CD8-positive, alpha-beta memory T cell (primary cell): ENCODE measurements at regions not wholly inside any gene's neighbourhood (a gene's known extent, or its start where the extent isn't known, plus 50 kb on each side); places are given as distances from the start of the nearest gene placed in this dataset.

ENCODE experiments used
- CTCF ChIA-PET: fragments of 350-600 bp; sonication (Branson Sonifier 250); formaldehyde crosslinking; loops from one replicate; lab custom pipeline; 2021; ENCODE audit warnings: antibody characterized with exemption; lab: Charles Lee
- POLR2A ChIA-PET: fragments of 350-600 bp; sonication (Branson Sonifier 250); formaldehyde crosslinking; loops from one replicate; lab custom pipeline; 2021; ENCODE audit warnings: antibody characterized with exemption; lab: Charles Lee
- DNase-seq, 5 donors: peaks; one replicate each; pipeline versions ENCODE4 v3.0.0 to v3.0.0-alpha.2; 2020 to 2022; ENCODE audit warnings: mixed read lengths in 1 of 5
- H3K27ac ChIP-seq: one replicate; pipeline ENCODE4 v1.7.0; 2013; ENCODE audit warnings: low read depth, mild to moderate bottlenecking, low read length, moderate library complexity
- H3K27me3 ChIP-seq: 2 replicates; pipeline ENCODE4 v1.7.0; 2013; ENCODE audit warnings: low read length, mild to moderate bottlenecking; ENCODE audit not compliant: insufficient read depth, poor library complexity, severe bottlenecking
- H3K36me3 ChIP-seq: 2 replicates; pipeline ENCODE4 v1.7.0; 2013; ENCODE audit warnings: mild to moderate bottlenecking, low read length, moderate library complexity; ENCODE audit not compliant: insufficient read depth
- H3K4me1 ChIP-seq: 2 replicates; pipeline ENCODE4 v1.7.0; 2013; ENCODE audit warnings: mild to moderate bottlenecking, low read length, moderate library complexity; ENCODE audit not compliant: insufficient read depth
- H3K4me3 ChIP-seq: 2 replicates; pipeline ENCODE4 v1.7.0; 2013; ENCODE audit warnings: mild to moderate bottlenecking, low read length
- H3K9me3 ChIP-seq: 2 replicates; pipeline ENCODE4 v1.7.0; 2013; ENCODE audit warnings: mild to moderate bottlenecking, low read length
- H3K27ac Mint-ChIP-seq, 8 donors: one replicate each; pipeline ENCODE4 v1.8.0; 2020 to 2021; ENCODE audit warnings: mixed read lengths in 8 of 8, mild to moderate bottlenecking in 6 of 8, inconsistent platforms in 3 of 8, moderate library complexity in 3 of 8
- H3K27me3 Mint-ChIP-seq, 2 donors: one replicate each; pipeline ENCODE4 v1.8.0; 2020 to 2021; ENCODE audit warnings: mixed read lengths in 2 of 2, mild to moderate bottlenecking in 1 of 2, moderate library complexity in 1 of 2
- H3K36me3 Mint-ChIP-seq, 3 donors: one replicate each; pipeline ENCODE4 v1.8.0; 2020 to 2021; ENCODE audit warnings: mixed read lengths in 3 of 3, inconsistent platforms in 1 of 3, mild to moderate bottlenecking in 1 of 3
- H3K4me1 Mint-ChIP-seq, 3 donors: one replicate each; pipeline ENCODE4 v1.8.0; 2020 to 2021; ENCODE audit warnings: mixed read lengths in 3 of 3, inconsistent platforms in 1 of 3, mild to moderate bottlenecking in 1 of 3
- H3K4me3 Mint-ChIP-seq, 7 donors: one replicate each; pipeline ENCODE4 v1.8.0; 2020 to 2021; ENCODE audit warnings: mixed read lengths in 7 of 7, mild to moderate bottlenecking in 6 of 7, moderate library complexity in 4 of 7, inconsistent platforms in 2 of 7
- H3K9me3 Mint-ChIP-seq, 5 donors: one replicate each; pipeline ENCODE4 v1.8.0; 2020 to 2022; ENCODE audit warnings: mixed read lengths in 5 of 5, mild to moderate bottlenecking in 3 of 5, moderate library complexity in 2 of 5, inconsistent platforms in 1 of 5

GRCh38 chr1:222124602-222125001, 382.7 kb upstream of the DUSP10 start:
- POLR2A ChIA-PET: no interaction called here
- no peak overlapping the region for H3K4me3 Mint-ChIP-seq
- Histone ChIP-seq H3K9me3 (no peaks in the 10 kb centered on the region), H3K27me3 (no peaks in the 10 kb centered on the region), H3K4me3 (no peak overlapping the region), H3K27ac (no peak overlapping the region), H3K4me1 (no peaks in the 10 kb centered on the region), H3K36me3 (no peaks in the 10 kb centered on the region)
- no peaks in the 10 kb centered on the region for H3K36me3 Mint-ChIP-seq
- no peaks in the 10 kb centered on the region for H3K9me3 Mint-ChIP-seq
- DNase-seq: no peak
- no peak overlapping the region for H3K27ac Mint-ChIP-seq
- peaks cover 5 to 10% (median 8%) of the 10 kb centered on the region in 3 donors for H3K4me1 Mint-ChIP-seq
- peaks cover 9 to 12% of the 10 kb centered on the region in 2 donors for H3K27me3 Mint-ChIP-seq
- CTCF ChIA-PET: interaction anchor here (2.0 kb wide), 1 partner anchor 331 kb away, joined by 7 read pairs; no protein-coding TSS in a partner anchor

GRCh38 chr1:222123111-222123510, 381.2 kb upstream of the DUSP10 start:
- Mint-ChIP-seq H3K9me3 (no peaks in the 10 kb centered on the region), H3K4me3 (no peak overlapping the region), H3K27ac (no peak overlapping the region), H3K4me1 (no peaks in the 10 kb centered on the region), H3K27me3 (peaks cover 9 to 19% of the 10 kb centered on the region in 2 donors), H3K36me3 (no peaks in the 10 kb centered on the region)
- Histone ChIP-seq H3K27ac (no peak overlapping the region), H3K36me3 (no peaks in the 10 kb centered on the region), H3K27me3 (no peaks in the 10 kb centered on the region), H3K4me1 (no peaks in the 10 kb centered on the region), H3K4me3 (no peak overlapping the region), H3K9me3 (no peaks in the 10 kb centered on the region)
- CTCF ChIA-PET: interaction anchor here (0.6 to 1.4 kb wide), 2 partner anchors 23 to 31 kb away, joined by 3 read pairs; no protein-coding TSS in a partner anchor
- POLR2A ChIA-PET: no interaction called here
- no peak for DNase-seq

DNA sequence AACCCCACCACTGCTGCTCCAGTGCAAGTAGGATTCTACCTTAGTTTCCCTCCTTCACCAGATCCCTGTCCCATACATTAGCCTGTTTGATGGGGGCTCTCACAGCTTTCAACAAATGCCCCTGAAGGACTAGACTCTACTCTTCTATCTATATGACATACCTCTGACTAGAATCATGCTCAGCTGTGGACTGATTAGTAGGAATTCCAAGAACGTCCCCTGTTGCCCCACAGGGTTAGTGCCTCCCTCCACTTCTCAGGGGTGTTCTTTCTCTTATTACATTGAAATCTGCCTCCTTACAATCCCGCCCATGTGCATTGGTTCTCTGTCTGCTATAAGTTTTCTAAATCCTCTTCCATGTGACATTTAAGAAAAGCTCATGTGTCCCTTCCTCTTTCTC, 375.9 kb upstream of the DUSP10 start:
- Histone ChIP-seq H3K27ac (no peak overlapping the region), H3K27me3 (no peaks in the 10 kb centered on the region), H3K4me1 (no peaks in the 10 kb centered on the region), H3K4me3 (no peak overlapping the region), H3K36me3 (no peaks in the 10 kb centered on the region), H3K9me3 (no peaks in the 10 kb centered on the region)
- Mint-ChIP-seq H3K27me3 (peaks cover 10 to 31% of the 10 kb centered on the region in 2 donors), H3K4me3 (no peak overlapping the region), H3K36me3 (no peaks in the 10 kb centered on the region), H3K9me3 (no peaks in the 10 kb centered on the region), H3K27ac (no peak overlapping the region), H3K4me1 (no peaks in the 10 kb centered on the region)
- ChIA-PET POLR2A (no interaction called here), CTCF (interaction anchor here (1.2 kb wide), 1 partner anchor 337 kb away, joined by 7 read pairs; no protein-coding TSS in a partner anchor)
- DNase-seq: no peak

- Mint-ChIP-seq H3K9me3 (no peaks in the 10 kb centered on the region), H3K27me3 (peaks cover 10 to 23% of the 10 kb centered on the region in 2 donors), H3K36me3 (no peaks in the 10 kb centered on the region), H3K4me3 (no peak overlapping the region), H3K4me1 (no peaks in the 10 kb centered on the region), H3K27ac (no peak overlapping the region)
- Histone ChIP-seq H3K4me3 (no peak overlapping the region), H3K4me1 (no peaks in the 10 kb centered on the region), H3K27me3 (no peaks in the 10 kb centered on the region), H3K27ac (no peak overlapping the region), H3K9me3 (no peaks in the 10 kb centered on the region), H3K36me3 (no peaks in the 10 kb centered on the region)
- ChIA-PET POLR2A (no interaction called here), CTCF (interaction anchor here (1.5 kb wide), 1 partner anchor 9 kb away, joined by 6 read pairs; no protein-coding TSS in a partner anchor)
- DNase-seq: no peak
These were observed 372.8 kb upstream of the DUSP10 start for GRCh38 chr1:222114536-222115156.

DNA sequence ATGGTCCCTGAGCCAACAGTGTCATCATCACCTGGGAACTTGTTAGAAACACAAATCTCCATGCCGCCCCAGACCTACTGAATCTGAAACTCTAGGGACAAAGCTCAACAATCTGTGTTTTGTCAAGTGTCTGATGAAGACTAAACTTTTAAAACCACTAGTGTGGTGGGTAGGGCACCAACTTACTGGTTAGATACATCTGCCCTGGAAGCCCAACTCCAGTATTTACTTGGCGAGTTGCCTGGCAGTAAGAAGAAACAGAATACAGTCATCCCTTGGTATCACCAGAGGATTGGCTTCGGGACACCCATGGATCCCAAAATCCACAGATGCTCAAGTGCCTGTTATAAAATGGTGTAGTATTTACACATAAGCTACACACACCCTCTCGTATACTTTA, 367.9 kb upstream of the DUSP10 start:
- Mint-ChIP-seq H3K9me3 (no peaks in the 10 kb centered on the region), H3K4me1 (no peaks in the 10 kb centered on the region), H3K27me3 (no peaks in the 10 kb centered on the region), H3K36me3 (no peaks in the 10 kb centered on the region), H3K27ac (no peak overlapping the region), H3K4me3 (no peak overlapping the region)
- no peak for DNase-seq
- Histone ChIP-seq H3K4me3 (no peak overlapping the region), H3K27me3 (no peaks in the 10 kb centered on the region), H3K4me1 (no peaks in the 10 kb centered on the region), H3K36me3 (no peaks in the 10 kb centered on the region), H3K27ac (no peak overlapping the region), H3K9me3 (no peaks in the 10 kb centered on the region)
- CTCF ChIA-PET: no interaction called here
- POLR2A ChIA-PET: no interaction called here

GRCh38 chr1:222107975-222108374, 366.1 kb upstream of the DUSP10 start:
- Mint-ChIP-seq H3K9me3 (no peaks in the 10 kb centered on the region), H3K27me3 (peaks cover 0 to 4% of the 10 kb centered on the region in 2 donors), H3K36me3 (no peaks in the 10 kb centered on the region), H3K4me3 (no peak overlapping the region), H3K4me1 (no peaks in the 10 kb centered on the region), H3K27ac (no peak overlapping the region)
- no peak overlapping the region for H3K4me3 ChIP-seq
- CTCF ChIA-PET: interaction anchor here (1.0 to 1.3 kb wide), 2 partner anchors 8 to 347 kb away, joined by 3 to 4 read pairs; no protein-coding TSS in a partner anchor
- no peaks in the 10 kb centered on the region for H3K36me3 ChIP-seq
- POLR2A ChIA-PET: no interaction called here
- no peak overlapping the region for H3K27ac ChIP-seq
- H3K27me3 ChIP-seq: no peaks in the 10 kb centered on the region
- no peak for DNase-seq
- H3K9me3 ChIP-seq: no peaks in the 10 kb centered on the region
- H3K4me1 ChIP-seq: no peaks in the 10 kb centered on the region

GRCh38 chr1:222107267-222107666, 365.4 kb upstream of the DUSP10 start:
- Mint-ChIP-seq H3K27ac (no peak overlapping the region), H3K36me3 (no peaks in the 10 kb centered on the region), H3K4me3 (no peak overlapping the region), H3K4me1 (no peaks in the 10 kb centered on the region), H3K9me3 (no peaks in the 10 kb centered on the region), H3K27me3 (peaks cover under 1 to 4% of the 10 kb centered on the region in 2 donors)
- POLR2A ChIA-PET: no interaction called here
- no peaks in the 10 kb centered on the region for H3K4me1 ChIP-seq
- H3K4me3 ChIP-seq: no peak overlapping the region
- no peak overlapping the region for H3K27ac ChIP-seq
- H3K27me3 ChIP-seq: no peaks in the 10 kb centered on the region
- no peaks in the 10 kb centered on the region for H3K36me3 ChIP-seq
- no peak for DNase-seq
- H3K9me3 ChIP-seq: no peaks in the 10 kb centered on the region
- CTCF ChIA-PET: interaction anchor here (1.3 kb wide), 1 partner anchor 8 kb away, joined by 4 read pairs; no protein-coding TSS in a partner anchor

- H3K4me1 Mint-ChIP-seq: no peaks in the 10 kb centered on the region
- H3K36me3 ChIP-seq: no peaks in the 10 kb centered on the region
- H3K36me3 Mint-ChIP-seq: no peaks in the 10 kb centered on the region
- H3K27me3 ChIP-seq: no peaks in the 10 kb centered on the region
- H3K4me3 Mint-ChIP-seq: no peak overlapping the region
- no peaks in the 10 kb centered on the region for H3K9me3 ChIP-seq
- DNase-seq: no peak
- H3K27me3 Mint-ChIP-seq: peaks cover 4 to 8% of the 10 kb centered on the region in 2 donors
- no peaks in the 10 kb centered on the region for H3K9me3 Mint-ChIP-seq
- POLR2A ChIA-PET: no interaction called here
- H3K4me1 ChIP-seq: no peaks in the 10 kb centered on the region
- no peak overlapping the region for H3K27ac ChIP-seq
- CTCF ChIA-PET: interaction anchor here (1.8 to 2.6 kb wide), 2 partner anchors 9 to 11 kb away, joined by 5 to 6 read pairs; no protein-coding TSS in a partner anchor
- H3K27ac Mint-ChIP-seq: no peak overlapping the region
- H3K4me3 ChIP-seq: no peak overlapping the region
These were observed 364.5 kb upstream of the DUSP10 start for GRCh38 chr1:222106377-222106776.
